B cell (primary cell): ENCODE measurements at regions not wholly inside any gene's neighbourhood (a gene's known extent, or its start where the extent isn't known, plus 50 kb on each side); places are given as distances from the start of the nearest gene placed in this dataset.

Experiments used
- ATAC-seq: fragments of 200-7000 bp; cut with Tn5 transposase; one replicate; pipeline ENCODE4 v1.10.0; 2021; ENCODE audit warnings: low read depth, mild to moderate bottlenecking, moderate number of reproducible peaks, moderate library complexity
- CTCF ChIA-PET: fragments of 350-600 bp; sonication (Branson Sonifier 250); formaldehyde crosslinking; loops from one replicate; lab custom pipeline; 2021; ENCODE audit warnings: antibody characterized with exemption, inconsistent platforms; lab: Charles Lee
- POLR2A ChIA-PET: fragments of 350-600 bp; sonication (Branson Sonifier 250); formaldehyde crosslinking; loops from one replicate; lab custom pipeline; 2021; ENCODE audit warnings: antibody characterized with exemption; lab: Charles Lee
- DNase-seq: peaks from one replicate; pipeline ENCODE4 v3.0.0; 2013
- H2AFZ ChIP-seq: 2 replicates; pipeline ENCODE4 v1.6.1; 2012; ENCODE audit warnings: mild to moderate bottlenecking, low read depth, low read length; ENCODE audit not compliant: insufficient read depth, poor library complexity, severe bottlenecking
- H3K27ac ChIP-seq, 2 donors: 1 replicate in 1 of 2; 2 replicates in 1 of 2; pipeline ENCODE4 v1.5.1; 2012 to 2013; ENCODE audit warnings: low read length in 2 of 2, mild to moderate bottlenecking in 2 of 2, moderate library complexity in 1 of 2
- H3K27me3 ChIP-seq, 4 experiments: fragments of 200-600 bp in 1 of 4; sonication (generic) in 1 of 4; replicated peaks in 1 of 4; 1 replicate in 2 of 4; 2 replicates in 2 of 4; pipeline versions ENCODE4 v1.6.1 to v1.7.0; 2013 to 2016; ENCODE audit warnings: low read length in 3 of 4, mild to moderate bottlenecking in 2 of 4, mixed read lengths in 1 of 4, moderate library complexity in 1 of 4; ENCODE audit not compliant: insufficient read depth in 4 of 4, control insufficient read depth in 3 of 4; ENCODE audit errors: control extremely low read depth in 1 of 4
- H3K36me3 ChIP-seq, 2 experiments: replicated peaks in 1 of 2; 1 replicate in 1 of 2; 2 replicates in 1 of 2; pipeline versions ENCODE4 v1.6.1 to v1.7.1; 2013; ENCODE audit warnings: low read length in 1 of 2; ENCODE audit not compliant: insufficient read depth in 2 of 2, control insufficient read depth in 1 of 2; ENCODE audit errors: control extremely low read depth in 1 of 2, extremely low read depth in 1 of 2
- H3K4me1 ChIP-seq, 2 donors: fragments of 200-600 bp in 1 of 2; sonication (generic) in 1 of 2; 1 replicate in 1 of 2; 2 replicates in 1 of 2; pipeline versions ENCODE4 v1.5.1 to v1.6.1; 2013 to 2017; ENCODE audit warnings: low read length in 2 of 2; ENCODE audit not compliant: control insufficient read depth in 2 of 2, insufficient read depth in 2 of 2
- H3K4me2 ChIP-seq: replicated peaks from 2 replicates; pipeline ENCODE3; 2012; ENCODE audit warnings: mild to moderate bottlenecking, low read depth, low read length; ENCODE audit not compliant: poor library complexity, severe bottlenecking
- H3K4me3 ChIP-seq, 5 experiments: fragments of 200-600 bp in 1 of 5; sonication (generic) in 1 of 5; 1 replicate in 3 of 5; 2 replicates in 2 of 5; pipeline versions ENCODE4 v1.5.1 to v1.7.0; 2011 to 2016; ENCODE audit warnings: low read length in 4 of 5, mild to moderate bottlenecking in 4 of 5, low read depth in 2 of 5, control low read depth in 1 of 5, moderate library complexity in 1 of 5; ENCODE audit not compliant: insufficient read depth in 1 of 5; ENCODE audit errors: control extremely low read depth in 1 of 5, extremely low read depth in 1 of 5
- H3K79me2 ChIP-seq: fragments of 200-600 bp; sonication (generic); one replicate; pipeline ENCODE4 v1.6.0; 2016; ENCODE audit warnings: low read length; ENCODE audit not compliant: control insufficient read depth, insufficient read depth
- H3K9ac ChIP-seq: fragments of 200-600 bp; sonication (generic); 2 replicates; pipeline ENCODE4 v1.6.1; 2017; ENCODE audit warnings: mild to moderate bottlenecking, low read length, moderate library complexity
- H3K9me3 ChIP-seq, 3 donors: one replicate each; pipeline versions ENCODE4 v1.6.1 to v1.7.1; 2013; ENCODE audit warnings: low read length in 2 of 3; ENCODE audit not compliant: control insufficient read depth in 2 of 3, insufficient read depth in 1 of 3; ENCODE audit errors: control extremely low read depth in 1 of 3
- H4K20me1 ChIP-seq: 2 replicates; pipeline ENCODE4 v1.6.0; 2012; ENCODE audit warnings: mild to moderate bottlenecking, low read length; ENCODE audit not compliant: insufficient read depth, control insufficient read depth, poor library complexity, severe bottlenecking
- H3K27ac Mint-ChIP-seq: one replicate; pipeline ENCODE4 v1.8.0; 2021; ENCODE audit warnings: mixed read lengths
- H3K27me3 Mint-ChIP-seq: one replicate; pipeline ENCODE4 v1.8.0; 2021; ENCODE audit warnings: mixed read lengths
- H3K4me1 Mint-ChIP-seq: one replicate; pipeline ENCODE4 v1.8.0; 2021; ENCODE audit warnings: mixed read lengths
- H3K4me3 Mint-ChIP-seq: one replicate; pipeline ENCODE4 v1.8.0; 2021; ENCODE audit warnings: mixed read lengths
- H3K9me3 Mint-ChIP-seq: one replicate; pipeline ENCODE4 v1.8.0; 2022; ENCODE audit warnings: mixed read lengths; ENCODE audit not compliant: insufficient read depth
- EZH2 ChIP-seq: IDR thresholded peaks from 2 replicates; pipeline ENCODE4 v1.6.1; 2012; ENCODE audit warnings: borderline replicate concordance, low read depth, mild to moderate bottlenecking, moderate library complexity, low read length; ENCODE audit not compliant: insufficient read depth, poor library complexity, severe bottlenecking
- WGBS: methylation state at CpG from one replicate; pipeline ENCODE4 v1.1.5; 2013; ENCODE audit warnings: missing lambda C conversion rate; ENCODE audit not compliant: insufficient coverage; 5-methylcytosine and 5-hydroxymethylcytosine counted together
- intact Hi-C: fragments of 100-400 bp; cut with micrococcal nuclease; formaldehyde crosslinking; loops from one replicate; pipeline ENCODE4 v1.10.0; 2022
- TF ChIP-seq, protein P1 (sequence below): fragments of 200-600 bp; IDR thresholded peaks from one replicate; pipeline ENCODE4 v1.8.0; 2022; ENCODE audit warnings: antibody characterized with exemption, mild to moderate bottlenecking

DNA sequence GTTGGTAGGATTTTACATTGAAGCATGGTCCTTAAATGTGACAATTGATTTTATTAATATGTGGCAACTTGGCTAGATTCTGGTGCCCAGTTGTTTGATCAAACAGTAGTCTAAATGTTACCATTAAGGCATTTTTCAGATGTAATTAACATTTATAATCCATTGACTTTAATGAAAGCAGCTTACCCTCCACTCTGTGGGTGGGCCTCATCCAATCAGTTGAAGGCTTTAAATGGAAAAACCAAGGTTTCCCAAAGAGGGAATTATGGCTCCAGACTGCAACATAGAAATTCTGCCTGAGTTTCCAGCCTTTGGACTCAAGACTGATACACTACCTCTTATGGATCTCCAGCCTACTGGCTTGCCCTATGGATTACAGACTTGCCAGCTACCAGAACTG, 1153.2 kb downstream of the BCL11B start:
- ATAC-seq (no peak), DNase-seq (no peak)
- Histone ChIP-seq H3K4me3 (no peak overlapping the region), H3K4me2 (no peak overlapping the region), H2AFZ (no peak overlapping the region), H3K27me3 (no peaks in the 10 kb centered on the region), H3K9ac (no peak overlapping the region), H3K4me1 (no peaks in the 10 kb centered on the region), H3K79me2 (no peaks in the 10 kb centered on the region), H3K27ac (no peak overlapping the region), H4K20me1 (no peaks in the 10 kb centered on the region), H3K36me3 (no peaks in the 10 kb centered on the region), H3K9me3 (peaks cover 0 to 10% (median 3%) of the 10 kb centered on the region in 3 donors)
- CTCF ChIA-PET: no interaction called here
- POLR2A ChIA-PET: no interaction called here
- H3K27ac Mint-ChIP-seq: no peak overlapping the region
- no peak overlapping the region for H3K4me3 Mint-ChIP-seq
- TF ChIP-seq, protein P1, sequence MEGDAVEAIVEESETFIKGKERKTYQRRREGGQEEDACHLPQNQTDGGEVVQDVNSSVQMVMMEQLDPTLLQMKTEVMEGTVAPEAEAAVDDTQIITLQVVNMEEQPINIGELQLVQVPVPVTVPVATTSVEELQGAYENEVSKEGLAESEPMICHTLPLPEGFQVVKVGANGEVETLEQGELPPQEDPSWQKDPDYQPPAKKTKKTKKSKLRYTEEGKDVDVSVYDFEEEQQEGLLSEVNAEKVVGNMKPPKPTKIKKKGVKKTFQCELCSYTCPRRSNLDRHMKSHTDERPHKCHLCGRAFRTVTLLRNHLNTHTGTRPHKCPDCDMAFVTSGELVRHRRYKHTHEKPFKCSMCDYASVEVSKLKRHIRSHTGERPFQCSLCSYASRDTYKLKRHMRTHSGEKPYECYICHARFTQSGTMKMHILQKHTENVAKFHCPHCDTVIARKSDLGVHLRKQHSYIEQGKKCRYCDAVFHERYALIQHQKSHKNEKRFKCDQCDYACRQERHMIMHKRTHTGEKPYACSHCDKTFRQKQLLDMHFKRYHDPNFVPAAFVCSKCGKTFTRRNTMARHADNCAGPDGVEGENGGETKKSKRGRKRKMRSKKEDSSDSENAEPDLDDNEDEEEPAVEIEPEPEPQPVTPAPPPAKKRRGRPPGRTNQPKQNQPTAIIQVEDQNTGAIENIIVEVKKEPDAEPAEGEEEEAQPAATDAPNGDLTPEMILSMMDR: no peak
- TF ChIP-seq EZH2: no peak
- H3K9me3 Mint-ChIP-seq: peaks cover 7% of the 10 kb centered on the region
- no peaks in the 10 kb centered on the region for H3K4me1 Mint-ChIP-seq
- intact Hi-C loops: no loop called here
- H3K27me3 Mint-ChIP-seq: no peaks in the 10 kb centered on the region

DNA sequence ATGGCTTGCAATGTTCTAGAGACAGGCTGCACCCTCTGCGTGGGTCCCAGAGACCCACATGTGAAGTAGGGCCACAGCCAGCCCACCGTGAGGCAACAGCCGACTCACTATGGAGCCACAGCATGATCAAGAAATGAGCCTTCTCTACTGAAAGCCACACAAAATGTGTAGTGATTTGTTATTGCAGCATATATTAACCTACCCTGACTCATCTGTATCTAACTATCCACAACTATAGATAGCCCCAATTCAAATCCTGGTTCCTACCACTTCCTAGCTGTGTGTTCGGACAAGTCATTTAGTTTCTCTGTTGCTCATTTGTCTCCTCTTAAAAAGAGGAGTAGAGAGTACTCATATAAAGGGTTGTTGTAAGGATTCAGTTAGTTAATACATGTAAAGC, 1152.3 kb downstream of the BCL11B start:
- Histone ChIP-seq H3K4me1 (no peaks in the 10 kb centered on the region), H3K27me3 (no peaks in the 10 kb centered on the region), H3K27ac (no peak overlapping the region), H3K9ac (no peak overlapping the region), H3K36me3 (no peaks in the 10 kb centered on the region), H2AFZ (no peak overlapping the region), H4K20me1 (no peaks in the 10 kb centered on the region), H3K4me3 (no peak overlapping the region), H3K9me3 (peaks cover 0 to 13% (median 5%) of the 10 kb centered on the region in 3 donors), H3K4me2 (no peak overlapping the region), H3K79me2 (no peaks in the 10 kb centered on the region)
- POLR2A ChIA-PET: no interaction called here
- DNase-seq: no peak
- CTCF ChIA-PET: interaction anchor here (0.6 kb wide), 1 partner anchor 103 kb away, joined by 3 read pairs; no protein-coding TSS in a partner anchor
- WGBS: 100% methylated on average over 1 of the region's 4 CpGs
- Mint-ChIP-seq H3K4me3 (no peak overlapping the region), H3K27me3 (no peaks in the 10 kb centered on the region), H3K9me3 (peaks cover 7% of the 10 kb centered on the region), H3K4me1 (no peaks in the 10 kb centered on the region), H3K27ac (no peak overlapping the region)
- TF ChIP-seq, protein P1: no peak
- no peak for TF ChIP-seq EZH2
- intact Hi-C loops: no loop called here
- ATAC-seq: no peak
